MCF 10A (cell line): ENCODE measurements at regions not wholly inside any gene's neighbourhood (a gene's known extent, or its start where the extent isn't known, plus 50 kb on each side); places are given as distances from the start of the nearest gene placed in this dataset.
"Not testable (repeated sequence)": the region's sequence is repeated elsewhere in the genome, so short reads cannot be mapped to it uniquely, and the experiment has no call there.

Experiments used
- BruUV-seq: library from RNA; stranded (reverse); fragments of 400-500 nt; replicated peaks from 2 replicates; lab custom pipeline; 2021; lab: Mats Ljungman, UMichigan
- CTCF ChIA-PET: fragments of 300-600 bp; sonication (Branson Sonifier 250); formaldehyde crosslinking; extraction: SDS; loops from one replicate; lab custom pipeline; 2021; ENCODE audit warnings: antibody characterized with exemption, inconsistent platforms; lab: Yijun Ruan, JAX
- POLR2A ChIA-PET: fragments of 300-600, 350-650 bp; sonication (Branson Sonifier 250); formaldehyde crosslinking; extraction: SDS; loops from one replicate; lab custom pipeline; 2020; ENCODE audit warnings: antibody characterized with exemption, inconsistent platforms; lab: Yijun Ruan, JAX
- DNase-seq: peaks from one replicate; pipeline ENCODE4 v3.0.0-alpha.2; 2018; ENCODE audit not compliant: unreplicated experiment
- H3K27ac Mint-ChIP-seq: one replicate; pipeline ENCODE4 v1.8.0; 2022; ENCODE audit warnings: mild to moderate bottlenecking, low read depth, mixed read lengths; ENCODE audit not compliant: unreplicated experiment
- H3K27me3 Mint-ChIP-seq: one replicate; pipeline ENCODE4 v1.8.0; 2022; ENCODE audit warnings: mixed read lengths; ENCODE audit not compliant: insufficient read depth, unreplicated experiment
- H3K36me3 Mint-ChIP-seq: one replicate; pipeline ENCODE4 v1.8.0; 2022; ENCODE audit warnings: mild to moderate bottlenecking, moderate library complexity, mixed read lengths; ENCODE audit not compliant: insufficient read depth, unreplicated experiment
- H3K4me1 Mint-ChIP-seq: one replicate; pipeline ENCODE4 v1.8.0; 2022; ENCODE audit warnings: mixed read lengths; ENCODE audit not compliant: insufficient read depth, unreplicated experiment
- H3K4me3 Mint-ChIP-seq: one replicate; pipeline ENCODE4 v1.8.0; 2022; ENCODE audit warnings: mild to moderate bottlenecking, moderate library complexity, mixed read lengths; ENCODE audit not compliant: unreplicated experiment
- H3K9me3 Mint-ChIP-seq: one replicate; pipeline ENCODE4 v1.8.0; 2022; ENCODE audit warnings: mixed read lengths; ENCODE audit not compliant: unreplicated experiment
- intact Hi-C: fragments of 100-400 bp; cut with micrococcal nuclease; formaldehyde crosslinking; loops from 2 replicates; pipeline ENCODE4 v1.14.1; 2022

DNA sequence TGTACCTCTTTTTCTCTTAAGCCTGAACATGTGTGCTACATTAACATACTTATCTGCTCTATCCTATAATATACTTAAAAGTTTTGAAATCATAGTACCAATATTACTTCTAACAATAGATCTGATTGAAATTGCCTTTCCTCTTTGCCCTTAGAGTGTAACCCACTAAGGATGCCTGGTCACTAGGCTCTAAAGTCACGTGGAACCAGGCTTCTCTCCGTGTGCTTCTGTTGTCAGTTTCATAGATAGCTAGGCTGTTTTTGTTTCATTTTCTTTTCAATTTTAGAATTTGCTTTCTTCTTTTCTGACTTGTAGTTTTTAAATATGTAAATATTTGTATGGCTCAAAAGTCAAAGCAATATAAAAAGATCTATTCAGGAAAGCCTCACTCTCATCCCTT, 100.5 kb upstream of the PZP start:
- intact Hi-C loops, POLR2A ChIA-PET, BruUV-seq: not testable (repeated sequence)

DNA sequence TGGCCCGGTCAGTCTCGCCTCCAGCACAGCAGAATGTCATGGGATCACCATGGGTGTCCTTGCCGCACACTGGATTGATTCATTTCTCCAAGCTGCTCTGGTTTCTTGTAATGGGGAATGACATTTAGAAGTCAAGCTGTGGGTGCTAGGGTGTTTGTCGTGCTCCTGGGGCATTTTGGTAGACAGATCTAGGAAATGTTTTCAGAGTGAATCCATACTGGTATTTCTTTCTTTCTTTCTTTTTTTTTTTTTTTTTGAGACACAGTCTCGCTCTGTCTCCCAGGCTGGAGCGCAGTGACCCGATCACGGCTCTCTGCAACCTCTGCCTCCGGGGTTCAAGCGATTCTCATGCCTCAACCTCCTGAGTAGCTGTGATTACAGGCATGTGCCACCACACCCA, 100.0 kb upstream of the PZP start:
- CTCF ChIA-PET, H3K4me3 Mint-ChIP-seq, H3K27ac Mint-ChIP-seq, POLR2A ChIA-PET, H3K9me3 Mint-ChIP-seq, intact Hi-C loops, H3K27me3 Mint-ChIP-seq, DNase-seq, H3K4me1 Mint-ChIP-seq, BruUV-seq: not testable (repeated sequence)
- H3K36me3 Mint-ChIP-seq = peaks cover 33% of the 10 kb centered on the region

More for the DNA sequence above, 100.5 kb upstream of the PZP start:
- H3K4me3 Mint-ChIP-seq, DNase-seq, CTCF ChIA-PET, H3K27me3 Mint-ChIP-seq, H3K4me1 Mint-ChIP-seq, H3K27ac Mint-ChIP-seq, H3K9me3 Mint-ChIP-seq: not testable (repeated sequence)
- H3K36me3 Mint-ChIP-seq = peaks cover 33% of the 10 kb centered on the region

- H3K9me3 Mint-ChIP-seq, BruUV-seq, H3K4me3 Mint-ChIP-seq, intact Hi-C loops, H3K4me1 Mint-ChIP-seq, POLR2A ChIA-PET, H3K27me3 Mint-ChIP-seq, H3K27ac Mint-ChIP-seq, DNase-seq: not testable (repeated sequence)
- CTCF ChIA-PET = interaction anchor here (0.6 kb wide), 1 partner anchor 17 kb away, joined by 3 read pairs; no protein-coding TSS in a partner anchor
- H3K36me3 Mint-ChIP-seq = peaks cover 33% of the 10 kb centered on the region
Observed at GRCh38 chr12:9307255-9307654, 99.1 kb upstream of the PZP start.

DNA sequence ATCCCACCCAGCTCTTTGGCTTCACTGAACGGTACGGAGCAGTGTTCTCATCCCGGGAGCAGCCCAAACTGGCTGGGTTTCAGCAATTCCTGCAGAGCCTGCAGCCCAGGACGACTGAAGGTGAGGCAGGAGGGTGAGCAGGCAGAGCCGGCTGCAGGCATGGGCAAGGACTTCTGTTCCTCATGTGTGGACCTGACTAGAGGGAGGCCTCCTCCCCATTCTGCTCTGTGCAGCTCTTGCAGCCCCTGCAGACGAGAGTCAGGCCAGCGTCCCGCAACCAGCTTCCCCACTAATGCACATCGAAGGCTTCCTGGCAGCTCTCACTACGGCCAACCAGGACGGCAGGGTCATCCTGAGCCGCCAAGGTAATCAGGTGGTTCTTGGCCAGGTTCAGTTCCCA, 97.8 kb upstream of the PZP start:
- intact Hi-C loops, POLR2A ChIA-PET, H3K27ac Mint-ChIP-seq, H3K4me3 Mint-ChIP-seq, DNase-seq, H3K27me3 Mint-ChIP-seq, H3K4me1 Mint-ChIP-seq, H3K9me3 Mint-ChIP-seq, CTCF ChIA-PET, BruUV-seq: not testable (repeated sequence)
- peaks cover 33% of the 10 kb centered on the region for H3K36me3 Mint-ChIP-seq

DNA sequence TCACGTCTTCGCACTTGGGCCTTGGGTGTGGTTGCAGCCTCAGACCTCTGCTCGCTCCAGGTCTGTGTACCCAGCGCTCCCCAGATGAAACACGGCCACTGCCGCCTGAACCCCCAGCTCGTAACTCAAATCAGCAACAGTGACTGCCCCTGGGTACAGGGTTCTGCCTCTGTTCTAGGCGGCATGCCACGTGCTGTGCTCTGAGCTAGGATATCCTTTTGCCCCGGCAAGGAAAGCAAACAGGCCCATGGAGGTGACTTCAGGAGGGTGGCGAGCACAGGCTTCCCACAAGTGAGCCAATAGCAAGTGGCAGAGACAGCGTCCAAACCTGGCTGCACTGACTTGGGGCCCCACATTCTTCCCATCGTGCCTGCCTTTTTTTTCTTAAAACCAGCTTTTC, 96.3 kb upstream of the PZP start:
- H3K36me3 Mint-ChIP-seq = peaks cover 31% of the 10 kb centered on the region
- H3K4me3 Mint-ChIP-seq, CTCF ChIA-PET, POLR2A ChIA-PET, H3K9me3 Mint-ChIP-seq, BruUV-seq, DNase-seq, intact Hi-C loops, H3K27me3 Mint-ChIP-seq, H3K27ac Mint-ChIP-seq, H3K4me1 Mint-ChIP-seq: not testable (repeated sequence)

- H3K27ac Mint-ChIP-seq, intact Hi-C loops, H3K9me3 Mint-ChIP-seq, H3K4me1 Mint-ChIP-seq, H3K4me3 Mint-ChIP-seq, POLR2A ChIA-PET, BruUV-seq, CTCF ChIA-PET, H3K36me3 Mint-ChIP-seq, DNase-seq, H3K27me3 Mint-ChIP-seq: not testable (repeated sequence)
Observed at GRCh38 chr12:9295872-9296271, 87.7 kb upstream of the PZP start.

GRCh38 chr12:9294072-9294620, 86.0 kb upstream of the PZP start:
- H3K27me3 Mint-ChIP-seq, H3K9me3 Mint-ChIP-seq, DNase-seq, BruUV-seq, CTCF ChIA-PET, intact Hi-C loops, H3K4me3 Mint-ChIP-seq, H3K36me3 Mint-ChIP-seq, H3K4me1 Mint-ChIP-seq, H3K27ac Mint-ChIP-seq, POLR2A ChIA-PET: not testable (repeated sequence)

DNA sequence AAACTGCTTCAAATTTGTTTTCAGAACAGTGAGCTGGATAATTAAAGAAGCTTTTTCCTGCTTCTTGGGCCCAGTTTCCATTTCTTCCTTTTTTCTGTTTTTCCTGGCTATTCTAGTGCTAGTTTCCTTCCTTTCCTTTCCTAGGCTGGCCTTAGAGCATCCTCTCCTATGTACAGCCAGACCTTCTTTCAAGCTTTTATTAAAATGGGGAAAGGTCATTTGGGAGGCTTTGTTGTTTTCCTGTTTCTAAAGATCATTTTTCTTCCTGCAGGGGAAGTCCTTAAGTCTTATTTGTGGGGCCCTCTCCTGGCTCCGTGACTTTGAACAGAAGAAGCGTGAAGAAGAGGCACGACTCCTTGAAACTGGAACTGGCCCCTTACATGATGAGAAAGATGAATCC, 85.2 kb upstream of the PZP start:
- CTCF ChIA-PET, H3K9me3 Mint-ChIP-seq, H3K27me3 Mint-ChIP-seq, POLR2A ChIA-PET, DNase-seq, H3K27ac Mint-ChIP-seq, H3K4me3 Mint-ChIP-seq, BruUV-seq, H3K36me3 Mint-ChIP-seq, intact Hi-C loops, H3K4me1 Mint-ChIP-seq: not testable (repeated sequence)

DNA sequence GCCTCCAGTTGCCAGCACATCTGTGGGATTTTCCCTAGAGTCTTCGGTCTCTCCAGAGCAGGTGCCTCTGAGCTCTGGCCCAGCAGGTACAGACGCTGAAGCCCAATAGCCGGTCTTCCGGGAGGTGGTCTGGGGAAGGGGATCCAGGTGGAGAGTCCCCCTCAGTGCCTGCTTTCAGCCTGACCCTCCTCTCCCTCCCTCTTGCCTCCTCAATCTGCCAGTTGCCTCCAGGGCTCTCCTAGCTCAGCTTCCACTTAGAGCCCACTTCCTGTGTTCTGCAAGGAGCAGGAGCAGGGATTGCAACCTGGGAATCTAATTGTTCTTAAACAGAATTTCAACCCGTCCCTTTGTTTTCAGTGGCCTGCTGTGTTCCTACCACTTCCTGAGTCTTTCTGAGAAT, 81.8 kb upstream of the PZP start:
- H3K27ac Mint-ChIP-seq, CTCF ChIA-PET, BruUV-seq, H3K9me3 Mint-ChIP-seq, POLR2A ChIA-PET, H3K27me3 Mint-ChIP-seq, H3K36me3 Mint-ChIP-seq, DNase-seq, H3K4me3 Mint-ChIP-seq, H3K4me1 Mint-ChIP-seq: not testable (repeated sequence)
- intact Hi-C loops = loop anchor here (10.0 kb wide), 1 partner anchor 225 kb away; no protein-coding TSS in a partner anchor
